H1 (cell line): ENCODE measurements at regions not wholly inside any gene's neighbourhood (a gene's known extent, or its start where the extent isn't known, plus 50 kb on each side); places are given as distances from the start of the nearest gene placed in this dataset.

Experiments
- CTCF ChIA-PET: fragments of 300-600 bp; sonication (Branson Sonifier 250); formaldehyde crosslinking; loops from one replicate; lab custom pipeline; 2021; ENCODE audit not compliant: partially characterized antibody; lab: Charles Lee
- POLR2A ChIA-PET: fragments of 300-600 bp; sonication (Branson Sonifier 250); formaldehyde crosslinking; loops from one replicate; lab custom pipeline; 2021; ENCODE audit warnings: inconsistent platforms; ENCODE audit not compliant: partially characterized antibody; lab: Charles Lee
- DNase-seq, 2 experiments: peaks; one replicate each; pipeline versions ENCODE4 v3.0.0 to v3.0.0-alpha.2; 2010 to 2022; ENCODE audit warnings: low spot score in 2 of 2, low read depth in 1 of 2, mixed read lengths in 1 of 2
- FAIRE-seq: peaks from 2 replicates; lab custom pipeline; 2011; peaks lifted over from hg19 to GRCh38; lab: Jason Lieb, UNC
- H2AFZ ChIP-seq: 2 replicates; pipeline ENCODE4 v1.8.1; 2012; ENCODE audit warnings: low read length, inconsistent platforms
- H2AK5ac ChIP-seq: 2 replicates; pipeline ENCODE4 v1.6.1; 2013; ENCODE audit warnings: low read depth, low read length
- H2BK120ac ChIP-seq: replicated peaks from 2 replicates; pipeline ENCODE3; 2013; ENCODE audit warnings: low read depth, low read length, inconsistent platforms
- H2BK12ac ChIP-seq: 2 replicates; pipeline ENCODE4 v1.6.1; 2013; ENCODE audit warnings: low read depth, low read length
- H2BK15ac ChIP-seq: 2 replicates; pipeline ENCODE4 v1.6.1; 2013; ENCODE audit warnings: low read length
- H2BK20ac ChIP-seq: 2 replicates; pipeline ENCODE4 v1.6.1; 2013; ENCODE audit warnings: low read length
- H2BK5ac ChIP-seq: 2 replicates; pipeline ENCODE4 v1.6.1; 2013; ENCODE audit warnings: low read depth, low read length
- H3K14ac ChIP-seq: 2 replicates; pipeline ENCODE4 v1.6.1; 2013; ENCODE audit warnings: inconsistent platforms; ENCODE audit not compliant: insufficient read length
- H3K18ac ChIP-seq: 2 replicates; pipeline ENCODE4 v1.6.1; 2013; ENCODE audit warnings: low read length; ENCODE audit errors: extremely low read depth
- H3K23ac ChIP-seq: 2 replicates; pipeline ENCODE4 v1.6.1; 2013; ENCODE audit warnings: inconsistent platforms; ENCODE audit not compliant: insufficient read length
- H3K23me2 ChIP-seq: 2 replicates; pipeline ENCODE4 v1.6.1; 2013; ENCODE audit warnings: low read depth, low read length
- H3K27ac ChIP-seq: 2 replicates; pipeline ENCODE4 v1.6.1; 2011; ENCODE audit warnings: low read depth, low read length, inconsistent platforms
- H3K27me3 ChIP-seq, 4 experiments: replicated peaks in 1 of 4; 1 replicate in 1 of 4; 2 replicates in 3 of 4; pipeline versions ENCODE4 v1.6.1 to v1.8.1; 2011 to 2013; ENCODE audit warnings: low read length in 3 of 4, mild to moderate bottlenecking in 3 of 4, inconsistent platforms in 2 of 4, mixed read lengths in 2 of 4, moderate library complexity in 1 of 4; ENCODE audit not compliant: control insufficient read depth in 3 of 4, insufficient read depth in 3 of 4; ENCODE audit errors: extremely low read depth in 1 of 4
- H3K36me3 ChIP-seq, 4 experiments: 2 replicates each; pipeline versions ENCODE4 v1.6.1 to v1.8.1; 2011 to 2013; ENCODE audit warnings: mild to moderate bottlenecking in 4 of 4, low read length in 3 of 4, moderate library complexity in 2 of 4, control low read depth in 1 of 4, inconsistent platforms in 1 of 4; ENCODE audit not compliant: insufficient read depth in 4 of 4, control insufficient read depth in 2 of 4
- H3K4ac ChIP-seq: replicated peaks from 2 replicates; pipeline ENCODE3; 2013; ENCODE audit warnings: low read length, low read depth, mixed read lengths, inconsistent platforms; ENCODE audit not compliant: insufficient read length
- H3K4me1 ChIP-seq, 4 experiments: replicated peaks in 1 of 4; 1 replicate in 1 of 4; 2 replicates in 3 of 4; pipeline versions ENCODE4 v1.6.1 to v1.8.1; 2011 to 2013; ENCODE audit warnings: low read length in 3 of 4, inconsistent platforms in 2 of 4, mixed read lengths in 1 of 4; ENCODE audit not compliant: insufficient read depth in 4 of 4, control insufficient read depth in 3 of 4
- H3K4me2 ChIP-seq, 2 experiments: 2 replicates each; pipeline versions ENCODE4 v1.6.1 to v1.8.1; 2011 to 2013; ENCODE audit warnings: low read depth in 2 of 2, low read length in 2 of 2, control low read depth in 1 of 2, inconsistent platforms in 1 of 2, mild to moderate bottlenecking in 1 of 2; ENCODE audit not compliant: insufficient read depth in 1 of 2
- H3K4me3 ChIP-seq, 4 experiments: fragments of 200-600, 300-600 bp in 1 of 4; sonication (generic), shearing (Covaris generic), sonication (Bioruptor Twin) in 1 of 4; 2 replicates each; pipeline versions ENCODE4 v1.5.1 to v1.8.1; 2011 to 2016; ENCODE audit warnings: low read length in 4 of 4, low read depth in 3 of 4, control low read depth in 2 of 4, inconsistent platforms in 2 of 4, mild to moderate bottlenecking in 2 of 4, mixed read lengths in 1 of 4, moderate library complexity in 1 of 4; ENCODE audit not compliant: insufficient read depth in 2 of 4; ENCODE audit errors: extremely low read depth in 1 of 4
- H3K56ac ChIP-seq: replicated peaks from 2 replicates; pipeline ENCODE3; 2013; ENCODE audit warnings: low read depth, mild to moderate bottlenecking, mixed read lengths, low read length, inconsistent platforms; ENCODE audit not compliant: insufficient read length
- H3K79me1 ChIP-seq: 2 replicates; pipeline ENCODE4 v1.6.1; 2013; ENCODE audit warnings: low read depth, low read length, control low read depth
- H3K79me2 ChIP-seq, 2 experiments: 2 replicates each; pipeline versions ENCODE4 v1.6.1 to v1.8.1; 2012 to 2013; ENCODE audit warnings: low read length in 2 of 2, mild to moderate bottlenecking in 2 of 2, inconsistent platforms in 1 of 2; ENCODE audit not compliant: insufficient read depth in 2 of 2, control insufficient read depth in 1 of 2
- H3K9ac ChIP-seq, 4 experiments: replicated peaks in 1 of 4; 1 replicate in 1 of 4; 2 replicates in 3 of 4; pipeline versions ENCODE4 v1.6.1 to v1.8.1; 2011 to 2013; ENCODE audit warnings: low read depth in 3 of 4, low read length in 3 of 4, control low read depth in 2 of 4, mild to moderate bottlenecking in 2 of 4, moderate library complexity in 2 of 4, inconsistent platforms in 1 of 4; ENCODE audit errors: extremely low read depth in 1 of 4
- H3K9me3 ChIP-seq, 2 experiments: 2 replicates each; pipeline versions ENCODE4 v1.6.1 to v1.8.1; 2012 to 2013; ENCODE audit warnings: mild to moderate bottlenecking in 2 of 2, moderate library complexity in 2 of 2, control low read depth in 1 of 2, inconsistent platforms in 1 of 2, low read depth in 1 of 2, low read length in 1 of 2, mixed read lengths in 1 of 2; ENCODE audit not compliant: insufficient read depth in 2 of 2
- H4K20me1 ChIP-seq, 2 experiments: replicated peaks in 1 of 2; 2 replicates each; pipeline versions ENCODE3 to v1.8.1; 2011 to 2013; ENCODE audit warnings: inconsistent platforms in 2 of 2, low read length in 2 of 2, mild to moderate bottlenecking in 1 of 2; ENCODE audit not compliant: insufficient read depth in 2 of 2, control insufficient read depth in 1 of 2
- H4K5ac ChIP-seq: 2 replicates; pipeline ENCODE4 v1.6.1; 2013; ENCODE audit warnings: low read length, low read depth, mixed read lengths, inconsistent platforms; ENCODE audit not compliant: insufficient read length
- H4K8ac ChIP-seq: 2 replicates; pipeline ENCODE4 v1.8.0; 2013; ENCODE audit warnings: mild to moderate bottlenecking, moderate library complexity, low read length, inconsistent platforms; ENCODE audit not compliant: insufficient read depth; ENCODE audit errors: extremely low read depth
- H4K91ac ChIP-seq: replicated peaks from 2 replicates; pipeline ENCODE3; 2013; ENCODE audit warnings: low read length, mixed read lengths, inconsistent platforms; ENCODE audit not compliant: insufficient read length
- EZH2 ChIP-seq: fragments of 200-600 bp; sonication (generic); IDR thresholded peaks from 2 replicates; pipeline ENCODE4 v1.7.1; 2012; ENCODE audit warnings: low read depth, mild to moderate bottlenecking, moderate library complexity, low read length, inconsistent platforms; ENCODE audit not compliant: severe bottlenecking
- HDAC6 ChIP-seq: IDR thresholded peaks from one replicate; pipeline ENCODE4 v1.7.1; 2012; ENCODE audit warnings: low read depth, mild to moderate bottlenecking, inconsistent platforms, low read length, moderate library complexity
- KDM1A ChIP-seq: fragments of 200-600, 300-600 bp; sonication (generic); IDR thresholded peaks from 2 replicates; pipeline ENCODE4 v1.7.1; 2016; ENCODE audit warnings: mild to moderate bottlenecking, low read length, borderline replicate concordance
- KDM4A ChIP-seq: IDR thresholded peaks from one replicate; pipeline ENCODE4 v1.7.1; 2012; ENCODE audit warnings: low read depth, mild to moderate bottlenecking, moderate library complexity, low read length, inconsistent platforms; ENCODE audit not compliant: severe bottlenecking
- SP1 ChIP-seq: IDR thresholded peaks from 2 replicates; pipeline ENCODE4 v1.6.1; 2011; ENCODE audit warnings: low read depth, low read length
- SP4 ChIP-seq: IDR thresholded peaks from 2 replicates; pipeline ENCODE4 v1.6.1; 2012; ENCODE audit warnings: low read length, inconsistent platforms
- TCF12 ChIP-seq: IDR thresholded peaks from 2 replicates; pipeline ENCODE4 v1.6.1; 2011; ENCODE audit warnings: low read depth, mild to moderate bottlenecking, low read length
- ZNF274 ChIP-seq: IDR thresholded peaks from 2 replicates; pipeline ENCODE4 v1.7.0; 2012; ENCODE audit warnings: low read length, borderline replicate concordance; ENCODE audit errors: extremely low read depth
- WGBS, 2 experiments: shearing (Covaris generic) in 1 of 2; methylation state at CpG; one replicate each; pipeline versions ENCODE4 v1.1.6 to v1.1.7; 2013 to 2015; ENCODE audit warnings: low lambda C conversion rate in 2 of 2, mixed read lengths in 2 of 2, inconsistent platforms in 1 of 2, low coverage in 1 of 2, missing lambda C conversion rate in 1 of 2; ENCODE audit not compliant: insufficient replicate concordance in 2 of 2, insufficient coverage in 1 of 2, insufficient read length in 1 of 2; ENCODE audit errors: extremely low coverage in 1 of 2, missing lambda C conversion rate in 1 of 2; 5-methylcytosine and 5-hydroxymethylcytosine counted together
- TF ChIP-seq, protein P1 (sequence below): IDR thresholded peaks from 2 replicates; pipeline ENCODE4 v1.6.1; 2011; ENCODE audit warnings: low read length, improper control_type of control experiment
- TF ChIP-seq, protein P2 (sequence below): IDR thresholded peaks from 2 replicates; pipeline ENCODE4 v1.6.1; 2012; ENCODE audit warnings: low read length, inconsistent platforms
- TF ChIP-seq, protein P3 (sequence below): IDR thresholded peaks from 2 replicates; pipeline ENCODE4 v1.6.1; 2011; ENCODE audit warnings: low read depth, mild to moderate bottlenecking, low read length; ENCODE audit not compliant: insufficient read depth

DNA sequence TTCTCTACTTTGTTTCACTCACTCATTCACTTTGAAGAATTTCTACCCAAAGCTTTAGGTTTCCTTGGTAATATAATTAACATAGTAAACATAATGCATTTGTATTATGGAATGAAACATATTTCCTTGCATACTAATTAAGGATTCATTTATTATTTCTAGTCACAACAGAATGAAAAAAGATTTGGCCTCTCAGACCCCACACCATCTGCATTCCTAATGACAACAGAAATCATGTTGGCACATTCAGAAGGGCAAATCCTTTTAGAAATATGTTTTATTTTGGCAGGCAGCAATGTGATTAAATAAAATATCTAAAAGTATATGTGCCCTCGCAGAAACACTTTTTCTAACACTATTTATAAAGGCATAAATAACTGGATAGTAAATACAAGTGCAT is 163.4 kb downstream of the HTR1B start:
- WGBS, 2 experiments, result 95% methylated on average over 1 of the region's 1 CpG; no CpG with 5 or more reads in 1 of the 2 experiments
- no peaks in the 10 kb centered on the region for H3K79me2 ChIP-seq
- H3K79me1 ChIP-seq, result no peaks in the 10 kb centered on the region
- H3K4me2 ChIP-seq, result no peak overlapping the region
- DNase-seq (no peak), FAIRE-seq (no peak)
- H4K5ac ChIP-seq, result no peak overlapping the region
- no peak overlapping the region for H2AFZ ChIP-seq
- no peak overlapping the region for H2BK120ac ChIP-seq
- no peaks in the 10 kb centered on the region for H3K4me1 ChIP-seq
- POLR2A ChIA-PET, result no interaction called here
- no peak overlapping the region for H3K14ac ChIP-seq
- no peak overlapping the region for H2BK15ac ChIP-seq
- no peak overlapping the region for H3K27ac ChIP-seq
- H3K56ac ChIP-seq, result no peak overlapping the region
- H3K23me2 ChIP-seq, result no peaks in the 10 kb centered on the region
- CTCF ChIA-PET, result no interaction called here
- H4K20me1 ChIP-seq, result no peaks in the 10 kb centered on the region
- no peak overlapping the region for H3K4me3 ChIP-seq
- H3K9ac ChIP-seq, result no peak overlapping the region
- peaks cover 0 to 2% (median 0%) of the 10 kb centered on the region in 4 experiments; a peak in 1 of 7 replicates for H3K27me3 ChIP-seq
- no peak overlapping the region for H3K4ac ChIP-seq
- H2BK20ac ChIP-seq, result no peak overlapping the region
- no peak overlapping the region for H2BK5ac ChIP-seq
- H3K36me3 ChIP-seq, result no peaks in the 10 kb centered on the region
- H4K8ac ChIP-seq, result no peak overlapping the region
- no peak overlapping the region for H4K91ac ChIP-seq
- H3K23ac ChIP-seq, result no peak overlapping the region
- H3K9me3 ChIP-seq, result no peaks in the 10 kb centered on the region
- H2BK12ac ChIP-seq, result no peak overlapping the region
- no peak overlapping the region for H2AK5ac ChIP-seq
- H3K18ac ChIP-seq, result no peak overlapping the region
- TF ChIP-seq KDM4A (no peak), ZNF274 (no peak), SP4 (no peak), SP1 (no peak), HDAC6 (no peak), EZH2 (no peak), TCF12 (no peak), KDM1A (no peak)
- TF ChIP-seq, protein P1, sequence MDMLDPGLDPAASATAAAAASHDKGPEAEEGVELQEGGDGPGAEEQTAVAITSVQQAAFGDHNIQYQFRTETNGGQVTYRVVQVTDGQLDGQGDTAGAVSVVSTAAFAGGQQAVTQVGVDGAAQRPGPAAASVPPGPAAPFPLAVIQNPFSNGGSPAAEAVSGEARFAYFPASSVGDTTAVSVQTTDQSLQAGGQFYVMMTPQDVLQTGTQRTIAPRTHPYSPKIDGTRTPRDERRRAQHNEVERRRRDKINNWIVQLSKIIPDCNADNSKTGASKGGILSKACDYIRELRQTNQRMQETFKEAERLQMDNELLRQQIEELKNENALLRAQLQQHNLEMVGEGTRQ, result no peak
- TF ChIP-seq, protein P2, sequence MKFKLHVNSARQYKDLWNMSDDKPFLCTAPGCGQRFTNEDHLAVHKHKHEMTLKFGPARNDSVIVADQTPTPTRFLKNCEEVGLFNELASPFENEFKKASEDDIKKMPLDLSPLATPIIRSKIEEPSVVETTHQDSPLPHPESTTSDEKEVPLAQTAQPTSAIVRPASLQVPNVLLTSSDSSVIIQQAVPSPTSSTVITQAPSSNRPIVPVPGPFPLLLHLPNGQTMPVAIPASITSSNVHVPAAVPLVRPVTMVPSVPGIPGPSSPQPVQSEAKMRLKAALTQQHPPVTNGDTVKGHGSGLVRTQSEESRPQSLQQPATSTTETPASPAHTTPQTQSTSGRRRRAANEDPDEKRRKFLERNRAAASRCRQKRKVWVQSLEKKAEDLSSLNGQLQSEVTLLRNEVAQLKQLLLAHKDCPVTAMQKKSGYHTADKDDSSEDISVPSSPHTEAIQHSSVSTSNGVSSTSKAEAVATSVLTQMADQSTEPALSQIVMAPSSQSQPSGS, result no peak
- TF ChIP-seq, protein P3, sequence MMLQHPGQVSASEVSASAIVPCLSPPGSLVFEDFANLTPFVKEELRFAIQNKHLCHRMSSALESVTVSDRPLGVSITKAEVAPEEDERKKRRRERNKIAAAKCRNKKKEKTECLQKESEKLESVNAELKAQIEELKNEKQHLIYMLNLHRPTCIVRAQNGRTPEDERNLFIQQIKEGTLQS, result no peak
